ENCODE measurements at regions not wholly inside any gene's neighbourhood (a gene's known extent, or its start where the extent isn't known, plus 50 kb on each side); places are given as distances from the start of the nearest gene placed in this dataset.

GRCh38 chr7:445563-446288 is 73.9 kb downstream of the PDGFA start:
- ATAC-seq (no peak), DNase-seq (no peak)
- intact Hi-C loops (cut with DNase I) = no loop called here

- ATAC-seq = no peak
- intact Hi-C loops (cut with DNase I) = no loop called here
- no peak for DNase-seq
Observed at GRCh38 chr7:446289-446935, 73.2 kb downstream of the PDGFA start.
